ENCODE measurements at regions not wholly inside any gene's neighbourhood (a gene's known extent, or its start where the extent isn't known, plus 50 kb on each side); places are given as distances from the start of the nearest gene placed in this dataset.
A peak's percentile ranks its signal among the peaks of the same experiment; 100 is the strongest.

- H3K9me3 Mint-ChIP-seq, result no peaks in the 10 kb centered on the region; the same call in none of the 3 replicates
- Histone ChIP-seq H3K4me1 (ENCODE audit: insufficient read depth) (peaks cover 15% of the 10 kb centered on the region), H3K79me2 (replicated peaks; ENCODE audit: insufficient read depth) (no peaks in the 10 kb centered on the region), H3K4me3 (no peak overlapping the region), H3F3A (replicated peaks; ENCODE audit: low read depth) (0 out of 2 replicates have a peak, but pooled peaks cover 3% of the 10 kb centered on the region), H3K27me3 (ENCODE audit: insufficient read depth) (peaks cover 22% of the 10 kb centered on the region), H4K20me1 (replicated peaks; ENCODE audit: insufficient read depth) (no peaks in the 10 kb centered on the region), H2AFZ (no peak overlapping the region), H3K4me2 (peak overlapping the region; percentile 70; the same call in 1 of the 2 replicates), H3K9me2 (ENCODE audit: insufficient read depth) (peaks cover 4% of the 10 kb centered on the region; the same call in 1 of the 2 replicates), H3K36me3 (ENCODE audit: insufficient read depth) (no peaks in the 10 kb centered on the region), H3K27ac (ENCODE audit: low read depth) (no peak overlapping the region)
- no peak overlapping the region for H3K4me3 Mint-ChIP-seq
- DNase-seq (ENCODE audit: low spot score), result peak; percentile 14
- no peaks in the 10 kb centered on the region for H3K36me3 Mint-ChIP-seq (ENCODE audit: low read depth)
- TF ChIP-seq ZNF462 (CRISPR knock-in tag; IDR thresholded peaks at IDR 0.05), result no peak
- no peak for TF ChIP-seq CTCF (conservative IDR thresholded peaks at IDR 0.05; ENCODE audit: low read depth in 2 of 2)
- no peak for TF ChIP-seq ZNF114 (CRISPR knock-in tag; IDR thresholded peaks at IDR 0.05)
- no peak for TF ChIP-seq REST (IDR thresholded peaks at IDR 0.05; ENCODE audit: unreplicated experiment)
- TF ChIP-seq POLR2AphosphoS5 (IDR thresholded peaks at IDR 0.05; ENCODE audit: low read depth), result no peak
- TF ChIP-seq STAT1 (IDR thresholded peaks at IDR 0.05; ENCODE audit: unreplicated experiment), result no peak
- TF ChIP-seq ETS1 (IDR thresholded peaks at IDR 0.05), result no peak
- no peak for TF ChIP-seq NANOG (IDR thresholded peaks at IDR 0.05; ENCODE audit: borderline replicate concordance)
- H3K4me1 Mint-ChIP-seq, result peaks cover 29% of the 10 kb centered on the region
- ATAC-seq, result peak; percentile 72
- H3K27ac Mint-ChIP-seq, result no peak overlapping the region
- H3K27me3 Mint-ChIP-seq (ENCODE audit: insufficient read depth, low read depth, poor library complexity), result peaks cover 11% of the 10 kb centered on the region
Measured at GRCh38 chr11:15710580-15711275, 596.0 kb downstream of the INSC start.
